IMR-90 (cell line): ENCODE measurements at regions not wholly inside any gene's neighbourhood (a gene's known extent, or its start where the extent isn't known, plus 50 kb on each side); places are given as distances from the start of the nearest gene placed in this dataset.

ENCODE experiments used
- ATAC-seq: fragments of 200-7000 bp; cut with Tn5 transposase; 2 replicates; pipeline ENCODE4 v1.9.1; 2020; ENCODE audit warnings: low read depth, mild to moderate bottlenecking, moderate library complexity
- BruUV-seq: library from RNA; stranded (reverse); fragments of 400-500 nt; replicated peaks from 2 replicates; lab custom pipeline; 2021; lab: Mats Ljungman, UMichigan
- CTCF ChIA-PET: fragments of 300-600 bp; formaldehyde crosslinking; extraction: SDS; loops from one replicate; lab custom pipeline; 2021; ENCODE audit warnings: antibody characterized with exemption; lab: Yijun Ruan, JAX
- POLR2A ChIA-PET: fragments of 300-600 bp; sonication (Branson Sonifier 250); formaldehyde crosslinking; loops from one replicate; lab custom pipeline; 2022; ENCODE audit warnings: antibody characterized with exemption; ENCODE audit not compliant: unreplicated experiment; lab: Charles Lee
- DNase-seq: peaks from one replicate; pipeline ENCODE4 v3.0.0; 2013
- H2AFZ ChIP-seq: replicated peaks from 2 replicates; pipeline ENCODE3; 2013; ENCODE audit warnings: low read length, mild to moderate bottlenecking; ENCODE audit not compliant: poor library complexity
- H2AK5ac ChIP-seq: 2 replicates; pipeline ENCODE4 v1.6.1; 2013; ENCODE audit warnings: low read depth, low read length, inconsistent platforms
- H2AK9ac ChIP-seq: replicated peaks from 2 replicates; pipeline ENCODE3; 2013; ENCODE audit warnings: mild to moderate bottlenecking, low read depth, low read length, moderate library complexity; ENCODE audit not compliant: poor library complexity
- H2BK120ac ChIP-seq: 2 replicates; pipeline ENCODE4 v1.6.1; 2013; ENCODE audit warnings: low read depth, low read length, inconsistent platforms
- H2BK15ac ChIP-seq: 3 replicates; pipeline ENCODE4 v1.6.1; 2013; ENCODE audit warnings: low read depth, low read length, inconsistent platforms
- H2BK20ac ChIP-seq: 2 replicates; pipeline ENCODE4 v1.6.1; 2013; ENCODE audit warnings: low read depth, mild to moderate bottlenecking, inconsistent platforms, low read length, moderate library complexity
- H2BK5ac ChIP-seq: 2 replicates; pipeline ENCODE4 v1.6.1; 2013; ENCODE audit warnings: mild to moderate bottlenecking, low read depth, low read length, inconsistent platforms; ENCODE audit not compliant: poor library complexity, severe bottlenecking
- H3K14ac ChIP-seq: replicated peaks from 2 replicates; pipeline ENCODE4 v1.6.1; 2013; ENCODE audit warnings: low read depth, low read length, inconsistent platforms
- H3K18ac ChIP-seq: 2 replicates; pipeline ENCODE4 v1.6.1; 2013; ENCODE audit warnings: low read depth, low read length, control low read depth
- H3K23ac ChIP-seq: 2 replicates; pipeline ENCODE4 v1.6.1; 2013; ENCODE audit warnings: low read depth, low read length, inconsistent platforms
- H3K27ac ChIP-seq: 2 replicates; pipeline ENCODE4 v1.5.1; 2013; ENCODE audit warnings: mild to moderate bottlenecking, control low read depth, low read length; ENCODE audit not compliant: insufficient read depth
- H3K27me3 ChIP-seq: 2 replicates; pipeline ENCODE4 v1.6.1; 2013; ENCODE audit warnings: low read length; ENCODE audit not compliant: control insufficient read depth, insufficient read depth
- H3K36me3 ChIP-seq: 2 replicates; pipeline ENCODE4 v1.6.1; 2013; ENCODE audit warnings: low read length, mixed read lengths; ENCODE audit not compliant: control insufficient read depth, insufficient read depth
- H3K4ac ChIP-seq: 2 replicates; pipeline ENCODE4 v1.6.1; 2013; ENCODE audit warnings: low read depth, low read length, inconsistent platforms
- H3K4me1 ChIP-seq: 2 replicates; pipeline ENCODE4 v1.6.1; 2013; ENCODE audit warnings: low read length, mixed read lengths; ENCODE audit not compliant: control insufficient read depth, insufficient read depth
- H3K4me2 ChIP-seq: 2 replicates; pipeline ENCODE4 v1.6.1; 2013; ENCODE audit warnings: low read depth, mild to moderate bottlenecking, control low read depth, low read length, moderate library complexity
- H3K4me3 ChIP-seq: 2 replicates; pipeline ENCODE4 v1.5.1; 2013; ENCODE audit warnings: low read depth, mild to moderate bottlenecking, control low read depth, low read length, moderate library complexity; ENCODE audit not compliant: insufficient read depth
- H3K56ac ChIP-seq: 2 replicates; pipeline ENCODE4 v1.6.1; 2013; ENCODE audit warnings: low read length, inconsistent platforms; ENCODE audit not compliant: insufficient read depth; ENCODE audit errors: extremely low read depth
- H3K79me1 ChIP-seq, 2 experiments: 2 replicates each; pipeline ENCODE4 v1.6.1; 2013; ENCODE audit warnings: low read length in 2 of 2, inconsistent platforms in 1 of 2, low read depth in 1 of 2
- H3K9ac ChIP-seq: 2 replicates; pipeline ENCODE4 v1.6.1; 2013; ENCODE audit warnings: low read depth, low read length, control low read depth
- H3K9me1 ChIP-seq: 2 replicates; pipeline ENCODE4 v1.6.1; 2013; ENCODE audit warnings: low read length, inconsistent platforms; ENCODE audit not compliant: insufficient read depth
- H3K9me3 ChIP-seq: 2 replicates; pipeline ENCODE4 v1.6.1; 2013; ENCODE audit warnings: low read length; ENCODE audit not compliant: control insufficient read depth, insufficient read depth
- H4K20me1 ChIP-seq: 2 replicates; pipeline ENCODE4 v1.6.1; 2013; ENCODE audit warnings: low read length, inconsistent platforms; ENCODE audit not compliant: insufficient read depth
- H4K5ac ChIP-seq: 2 replicates; pipeline ENCODE4 v1.6.1; 2013; ENCODE audit warnings: mild to moderate bottlenecking, low read depth, low read length, control low read depth
- H4K8ac ChIP-seq, 2 experiments: 2 replicates each; pipeline ENCODE4 v1.6.1; 2013; ENCODE audit warnings: low read depth in 2 of 2, low read length in 2 of 2, control low read depth in 1 of 2, inconsistent platforms in 1 of 2
- H4K91ac ChIP-seq: 2 replicates; pipeline ENCODE4 v1.6.1; 2013; ENCODE audit warnings: low read depth, low read length, inconsistent platforms; ENCODE audit not compliant: insufficient read depth
- BHLHE40 ChIP-seq: fragments of 150-350 bp; IDR thresholded peaks from 2 replicates; pipeline ENCODE4 v1.6.1; 2016; ENCODE audit warnings: mild to moderate bottlenecking, low read depth, low read length
- CEBPB ChIP-seq: IDR thresholded peaks from 2 replicates; pipeline ENCODE4 v1.6.1; 2012; ENCODE audit warnings: low read depth, low read length, improper control_type of control experiment
- CHD1 ChIP-seq: IDR thresholded peaks from 2 replicates; pipeline ENCODE4 v1.6.1; 2012; ENCODE audit warnings: low read depth, low read length, improper control_type of control experiment
- CTCF ChIP-seq: conservative IDR thresholded peaks from 2 replicates; pipeline ENCODE4 v1.5.1; 2012; ENCODE audit warnings: mild to moderate bottlenecking, low read depth, low read length, improper control_type of control experiment
- ELK1 ChIP-seq: fragments of 150-350 bp; IDR thresholded peaks from 2 replicates; pipeline ENCODE4 v1.6.1; 2016; ENCODE audit warnings: low read depth, mild to moderate bottlenecking, low read length, moderate library complexity, borderline replicate concordance
- FOS ChIP-seq: fragments of 150-350 bp; IDR thresholded peaks from 2 replicates; pipeline ENCODE4 v1.6.1; 2016; ENCODE audit warnings: low read depth, low read length
- MAFK ChIP-seq: IDR thresholded peaks from 2 replicates; pipeline ENCODE4 v1.6.1; 2012; ENCODE audit warnings: low read depth, low read length, improper control_type of control experiment
- MAZ ChIP-seq: IDR thresholded peaks from 2 replicates; pipeline ENCODE4 v1.6.1; 2012; ENCODE audit warnings: low read depth, mild to moderate bottlenecking, low read length, improper control_type of control experiment, moderate library complexity, borderline replicate concordance
- MXI1 ChIP-seq: IDR thresholded peaks from 2 replicates; pipeline ENCODE4 v1.6.1; 2012; ENCODE audit warnings: low read depth, mild to moderate bottlenecking, low read length, moderate library complexity, borderline replicate concordance
- NFE2L2 ChIP-seq: fragments of 150-350 bp; IDR thresholded peaks from 2 replicates; pipeline ENCODE4 v1.6.1; 2016; ENCODE audit warnings: low read depth, mild to moderate bottlenecking, low read length
- POLR2A ChIP-seq: IDR thresholded peaks from 2 replicates; pipeline ENCODE4 v1.6.1; 2012; ENCODE audit warnings: mild to moderate bottlenecking, low read depth, low read length
- RAD21 ChIP-seq: IDR thresholded peaks from 2 replicates; pipeline ENCODE4 v1.6.1; 2012; ENCODE audit warnings: low read length, improper control_type of control experiment
- RCOR1 ChIP-seq: IDR thresholded peaks from 2 replicates; pipeline ENCODE4 v1.6.1; 2012; ENCODE audit warnings: mild to moderate bottlenecking, low read length, improper control_type of control experiment; ENCODE audit not compliant: insufficient replicate concordance
- RFX5 ChIP-seq: IDR thresholded peaks from 2 replicates; pipeline ENCODE4 v1.8.0; 2012; ENCODE audit warnings: low read depth, mild to moderate bottlenecking, low read length, moderate library complexity
- SMC3 ChIP-seq: fragments of 150-350 bp; IDR thresholded peaks from 2 replicates; pipeline ENCODE4 v1.6.1; 2016; ENCODE audit warnings: low read depth, mild to moderate bottlenecking, antibody characterized with exemption, low read length, moderate library complexity
- USF2 ChIP-seq: fragments of 150-350 bp; IDR thresholded peaks from 2 replicates; pipeline ENCODE4 v1.6.1; 2017; ENCODE audit warnings: mild to moderate bottlenecking, antibody characterized with exemption, low read length, low read depth
- WGBS, 2 experiments: methylation state at CpG; one replicate each; pipeline versions ENCODE4 v1.1.5 to v1.1.7; 2013; ENCODE audit warnings: missing lambda C conversion rate in 2 of 2; ENCODE audit not compliant: insufficient read length in 1 of 2; ENCODE audit errors: extremely low coverage in 2 of 2; 5-methylcytosine and 5-hydroxymethylcytosine counted together
- dilution Hi-C: fragments of 300-500 bp; cut with HindIII; formaldehyde crosslinking; loops from one replicate; pipeline ENCODE4 v1.14.3; 2018; ENCODE audit warnings: low sequenced_read_pairs; ENCODE audit not compliant: unreplicated experiment
- in situ Hi-C: fragments of 300-500 bp; cut with MboI; formaldehyde crosslinking; loops from 3 replicates; pipeline ENCODE4 v1.14.3; 2019; ENCODE audit warnings: low sequenced_read_pairs, inconsistent platforms, mixed read lengths
- intact Hi-C: fragments of 100-400 bp; cut with micrococcal nuclease; formaldehyde crosslinking; loops from 2 replicates; pipeline ENCODE4 v1.10.0; 2022

GRCh38 chr18:8947566-8947965, 154.9 kb upstream of the NDUFV2 start:
- Histone ChIP-seq H3K9me3 (peaks cover 6% of the 10 kb centered on the region; the same call in 1 of the 2 replicates), H4K5ac (peak overlapping the region; percentile 87), H3K18ac (peak overlapping the region; percentile 88), H3K79me1 (peaks cover 0 to 19% of the 10 kb centered on the region in 2 experiments; a peak in 1 of 4 replicates), H3K9me1 (peaks cover 41% of the 10 kb centered on the region), H3K23ac (peak overlapping the region; percentile 40), H4K20me1 (no peaks in the 10 kb centered on the region), H3K27me3 (no peaks in the 10 kb centered on the region), H2BK20ac (peak overlapping the region; percentile 99), H3K4me3 (no peak overlapping the region), H3K9ac (no peak overlapping the region), H2BK5ac (peak overlapping the region; percentile 91), H2BK15ac (peak overlapping the region; percentile 88), H3K56ac (peak overlapping the region; percentile 78), H3K4ac (peak overlapping the region; percentile 88), H2BK120ac (peak overlapping the region; percentile 93), H2AFZ (peak overlapping the region; percentile 35), H3K36me3 (no peaks in the 10 kb centered on the region), H3K4me1 (peaks cover 35% of the 10 kb centered on the region), H3K4me2 (no peak overlapping the region), H2AK9ac (peak overlapping the region; percentile 73), H4K91ac (peak overlapping the region; percentile 97), H4K8ac (peak overlapping the region; percentile 86 to 89), H2AK5ac (peak overlapping the region; percentile 98), H3K14ac (peak overlapping the region; percentile 69), H3K27ac (peak overlapping the region; percentile 86)
- 68% methylated on average over 4 of the region's 6 CpGs; no CpG with 5 or more reads in 1 of the 2 experiments for WGBS, 2 experiments
- ChIA-PET CTCF (interaction anchor here (0.7 kb wide), 1 partner anchor 32 kb away, joined by 3 read pairs; no protein-coding TSS in a partner anchor), POLR2A (interaction anchor here (0.6 to 0.7 kb wide), 2 partner anchors 92 to 309 kb away, joined by 4 to 8 read pairs; no protein-coding TSS in a partner anchor)
- DNase-seq: no peak
- BruUV-seq: no TSS peak
- intact Hi-C loops: loop anchor here (5.0 kb wide), 1 partner anchor 90 kb away; no protein-coding TSS in a partner anchor
- TF ChIP-seq NFE2L2 (no peak), RCOR1 (no peak), POLR2A (no peak), MAZ (no peak), CHD1 (no peak), SMC3 (no peak), CTCF (no peak), RAD21 (no peak), CEBPB (no peak), USF2 (no peak), FOS (no peak), RFX5 (no peak), MXI1 (no peak), MAFK (no peak), BHLHE40 (no peak), ELK1 (no peak)
- in situ Hi-C loops: no loop called here
- ATAC-seq: no peak
- dilution Hi-C loops: no loop called here
